GM21528 (cell line): ENCODE measurements at regions not wholly inside any gene's neighbourhood (a gene's known extent, or its start where the extent isn't known, plus 50 kb on each side); places are given as distances from the start of the nearest gene placed in this dataset.
"Not testable (repeated sequence)": the region's sequence is repeated elsewhere in the genome, so short reads cannot be mapped to it uniquely, and the experiment has no call there.

ENCODE experiments used
- ATAC-seq: cut with Tn5 transposase; IDR thresholded peaks from one replicate; pipeline ENCODE4 v1.9.1; 2021; ENCODE audit warnings: mild to moderate bottlenecking, moderate library complexity; ENCODE audit not compliant: unreplicated experiment, low FRiP score

GRCh38 chr9:129459547-129460322, 161.2 kb downstream of the C9orf50 start:
- no peak for ATAC-seq

DNA sequence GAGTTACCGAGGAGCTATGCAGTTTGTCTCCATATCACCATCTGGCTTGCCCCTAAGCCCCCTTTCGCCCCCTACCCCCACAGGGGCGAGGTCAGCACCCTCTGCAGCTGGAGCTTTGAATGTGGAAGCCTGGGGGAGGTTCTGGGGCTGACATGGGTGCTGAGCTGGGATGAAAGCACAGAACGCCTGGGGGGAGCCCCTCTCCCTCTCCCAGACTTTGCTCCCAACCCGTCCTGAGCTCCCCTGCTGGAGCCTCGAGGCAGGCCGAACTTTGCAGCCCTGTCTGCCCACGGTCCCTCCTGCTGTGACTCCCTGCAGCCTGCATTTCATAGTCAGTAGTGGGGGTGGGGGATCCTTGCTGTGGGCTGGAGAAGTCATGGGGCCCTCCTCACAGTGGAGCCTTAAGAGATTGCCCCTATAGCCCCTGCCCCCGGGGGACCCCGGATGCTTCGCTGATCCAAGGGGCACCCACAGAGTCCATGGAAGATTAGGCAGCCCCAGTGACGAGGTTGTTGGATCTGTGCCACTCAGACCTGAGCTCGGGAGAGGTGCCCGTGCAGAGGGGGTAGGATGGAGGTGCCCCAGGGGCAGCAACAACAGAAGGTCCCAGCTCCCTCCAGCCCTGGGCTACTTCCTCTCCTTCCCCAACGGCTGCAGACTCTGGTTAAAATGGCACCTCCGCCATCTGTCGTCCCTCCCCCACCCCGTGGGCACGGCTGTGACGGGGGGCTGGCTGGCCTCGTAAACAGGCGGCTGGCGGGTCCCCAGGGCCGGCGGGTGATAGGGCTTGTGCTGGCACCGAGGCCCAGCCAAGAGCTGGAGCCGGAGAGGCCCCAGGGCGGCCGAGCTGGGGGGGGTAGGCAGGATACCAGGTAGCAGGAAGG, 162.0 kb downstream of the C9orf50 start:
- ATAC-seq = no peak

DNA sequence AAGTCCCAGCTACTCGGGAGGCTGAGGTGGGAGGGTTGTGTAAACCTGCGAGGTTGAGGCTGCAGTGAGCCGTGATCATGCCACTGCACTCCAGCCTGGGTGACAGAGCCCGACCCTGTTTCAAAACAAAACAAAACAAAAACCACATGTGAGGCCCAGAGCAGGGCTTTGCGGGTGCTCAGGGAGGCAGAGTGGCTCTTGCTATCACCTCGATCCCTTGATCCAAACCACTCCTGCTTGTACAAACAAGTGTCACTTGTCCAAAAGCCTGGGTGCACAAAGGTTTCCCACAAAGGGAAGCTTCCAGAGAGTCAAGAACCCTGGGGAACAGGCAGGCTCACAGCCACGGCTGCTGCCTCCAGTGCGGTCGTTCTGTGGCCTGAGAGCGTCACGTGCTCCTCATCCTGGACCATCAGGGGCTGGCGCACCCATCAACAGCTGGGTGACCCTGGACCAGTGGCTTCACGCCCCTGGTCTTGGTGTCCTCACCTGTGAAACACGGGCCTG, 162.7 kb downstream of the C9orf50 start:
- no peak for ATAC-seq

DNA sequence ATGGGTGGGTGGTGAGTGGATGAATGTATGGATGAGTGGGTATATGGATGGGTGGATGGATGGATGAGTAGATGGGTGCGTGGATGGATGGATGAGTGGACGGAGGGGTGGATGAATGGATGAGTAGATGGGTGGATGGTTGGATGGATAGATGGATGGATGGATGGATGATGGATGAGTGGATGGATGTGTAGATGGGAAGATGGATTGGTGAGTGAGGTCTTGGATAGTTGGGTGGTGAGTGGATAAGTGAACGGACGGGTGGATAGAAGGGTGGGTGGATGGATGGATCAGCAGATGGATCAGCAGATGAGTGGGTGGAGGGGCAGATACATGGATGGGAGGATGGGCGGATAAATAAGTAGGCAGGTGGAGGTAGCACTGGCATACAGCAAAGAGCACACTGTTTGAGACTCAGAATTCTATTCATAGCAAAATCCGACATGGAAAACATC, 163.5 kb downstream of the C9orf50 start:
- ATAC-seq = no peak

- no peak for ATAC-seq
These were observed 164.2 kb downstream of the C9orf50 start for GRCh38 chr9:129456549-129457324.

GRCh38 chr9:129455151-129455995, 165.5 kb downstream of the C9orf50 start:
- no peak for ATAC-seq

- ATAC-seq = no peak
These were observed 166.3 kb downstream of the C9orf50 start for GRCh38 chr9:129454467-129455067.

DNA sequence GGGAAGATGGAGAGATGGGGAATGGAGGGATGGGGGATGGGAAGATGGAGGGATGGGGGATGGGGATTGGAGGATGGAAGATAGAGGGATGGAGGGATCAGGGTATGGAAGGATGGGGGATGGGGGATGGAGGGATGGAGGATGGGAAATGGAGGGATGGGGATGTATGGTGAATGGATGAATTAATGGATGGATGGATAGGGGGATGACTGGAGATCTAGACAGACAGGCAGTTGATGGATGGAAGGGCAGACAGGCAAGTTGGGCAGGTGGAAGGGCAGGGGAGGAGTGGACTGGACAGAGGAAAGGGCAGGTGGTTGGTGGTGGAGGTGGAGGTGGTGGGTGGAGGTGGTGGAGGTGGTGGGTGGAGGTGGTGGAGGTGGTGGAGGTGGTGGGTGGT, 167.2 kb downstream of the C9orf50 start:
- no peak for ATAC-seq

DNA sequence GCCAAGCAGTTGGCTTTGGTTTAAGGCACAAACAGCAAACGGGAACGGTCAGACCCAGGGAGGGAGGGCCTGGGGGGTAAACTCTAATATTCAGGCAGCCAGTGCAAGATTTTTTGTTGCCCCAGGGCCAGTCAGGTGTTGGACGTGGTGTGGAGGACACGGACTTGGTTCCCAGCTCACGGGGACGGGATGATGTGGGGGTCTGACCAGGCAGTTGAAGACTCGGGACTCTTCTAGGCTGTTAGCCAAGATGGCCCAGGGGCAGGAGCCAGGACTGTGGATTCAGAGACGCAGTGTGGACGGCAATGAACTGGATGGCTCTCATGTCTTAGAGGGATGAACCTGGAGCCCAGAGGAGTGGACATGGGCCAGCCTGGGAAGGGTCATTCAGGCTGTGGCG, 169.2 kb downstream of the C9orf50 start:
- ATAC-seq = no peak

GRCh38 chr9:129451089-129451656, 169.7 kb downstream of the C9orf50 start:
- no peak for ATAC-seq

- no peak for ATAC-seq
These were observed 171.8 kb downstream of the C9orf50 start for GRCh38 chr9:129449066-129449465.

DNA sequence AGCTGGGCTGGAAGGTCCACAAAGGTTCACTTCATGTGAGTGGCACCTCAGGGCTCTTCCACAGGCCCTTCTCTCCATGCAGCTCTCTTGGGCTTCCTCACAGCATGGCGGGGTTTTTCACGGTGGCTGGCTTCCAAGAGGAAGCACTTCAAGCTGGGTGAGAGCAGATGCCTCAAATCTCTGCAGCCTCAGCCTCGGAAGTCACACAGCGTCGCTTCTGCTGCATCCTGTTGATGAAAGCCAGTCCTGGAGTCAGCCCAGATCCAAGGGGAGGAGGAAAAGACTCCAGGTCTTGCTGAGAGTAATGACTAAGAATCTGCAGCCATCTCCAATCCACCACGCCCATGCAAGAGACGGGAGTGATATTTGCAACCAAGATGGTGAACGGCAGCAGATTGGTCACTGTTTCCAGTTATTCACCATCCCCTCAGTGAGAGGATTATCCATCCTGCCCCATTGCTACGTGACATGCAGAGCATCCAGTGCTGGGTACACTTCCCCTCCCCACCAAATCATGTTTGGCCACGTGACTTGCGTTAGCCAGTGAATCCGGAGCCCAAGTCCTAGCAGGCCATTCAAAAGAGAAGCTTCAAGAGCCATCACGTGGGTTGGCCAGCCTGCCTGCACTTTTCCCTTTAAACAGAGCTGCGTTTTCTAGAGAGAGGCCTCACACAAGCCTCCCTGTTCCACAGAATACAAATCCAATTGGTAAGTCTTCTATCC, 173.9 kb downstream of the C9orf50 start:
- ATAC-seq = no peak

DNA sequence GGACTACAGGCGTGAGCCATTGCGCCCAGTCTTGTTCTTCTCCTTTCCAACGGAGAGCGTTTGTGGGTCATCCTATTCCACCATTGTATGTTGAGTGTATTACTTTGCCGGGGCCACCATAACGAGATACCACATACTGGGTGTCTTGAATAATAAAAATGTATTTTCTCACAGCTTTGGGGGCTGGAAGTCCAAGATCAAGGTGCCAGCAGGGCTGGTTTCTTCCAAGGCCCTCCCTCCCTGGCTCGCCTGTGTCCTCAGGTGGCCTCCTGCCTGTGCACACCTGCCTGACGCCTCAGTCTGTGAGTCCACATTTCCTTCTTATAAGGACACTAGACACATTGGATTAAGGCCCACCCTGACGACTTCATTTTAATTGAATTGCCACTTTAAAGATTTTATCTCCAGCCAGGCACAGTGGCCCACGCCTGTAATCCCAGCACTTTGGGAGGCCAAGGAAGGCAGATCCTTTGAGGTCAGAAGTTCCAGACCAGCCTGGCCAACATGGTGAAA, 175.1 kb downstream of the C9orf50 start:
- no peak for ATAC-seq

DNA sequence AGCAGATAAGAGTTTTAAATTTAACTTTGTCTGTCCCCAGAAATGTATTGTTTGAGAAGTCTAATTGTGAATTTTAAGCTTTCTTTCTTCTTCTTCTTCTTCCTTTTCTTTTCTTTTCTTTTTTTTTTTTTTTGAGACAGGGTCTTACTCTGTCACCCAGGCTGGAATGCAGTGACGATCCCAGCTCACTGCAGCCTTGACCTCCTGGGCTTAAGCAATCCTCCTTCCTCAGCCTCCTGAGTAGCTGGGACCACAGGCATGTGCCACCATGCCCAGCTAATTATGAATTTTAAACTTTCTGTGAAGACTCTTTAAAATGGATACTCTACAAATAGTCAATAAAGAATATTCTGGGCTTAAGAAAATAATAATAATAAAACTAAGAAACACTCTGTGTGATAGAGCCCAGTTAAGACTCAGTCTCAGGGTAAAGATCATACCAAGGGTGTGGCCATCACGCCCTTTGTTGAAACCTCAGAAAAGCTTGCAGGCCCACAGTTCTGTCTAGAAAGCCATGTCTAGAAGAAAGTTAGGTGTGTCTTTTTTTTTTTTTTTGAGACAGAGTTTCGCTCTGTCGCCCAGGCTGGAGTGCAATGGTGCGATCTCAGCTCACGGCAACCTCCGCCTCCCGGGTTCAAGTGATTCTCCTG, 177.3 kb downstream of the C9orf50 start:
- not testable (repeated sequence) for ATAC-seq

- no peak for ATAC-seq
These were observed 177.9 kb downstream of the C9orf50 start for GRCh38 chr9:129442803-129443511.

GRCh38 chr9:129441852-129442251, 179.0 kb downstream of the C9orf50 start:
- ATAC-seq = no peak
